Lower leg skin (tissue), 3 donors: ENCODE measurements at regions not wholly inside any gene's neighbourhood (a gene's known extent, or its start where the extent isn't known, plus 50 kb on each side); places are given as distances from the start of the nearest gene placed in this dataset.

Experiments used
- CTCF ChIP-seq, 3 donors: fragments of 450-650 bp; IDR thresholded peaks; one replicate each; pipeline ENCODE4 v1.5.1; 2016; ENCODE audit warnings: antibody characterized with exemption in 3 of 3, mild to moderate bottlenecking in 3 of 3, moderate library complexity in 2 of 3
- POLR2A ChIP-seq, 2 donors: fragments of 450-650 bp; IDR thresholded peaks; one replicate each; pipeline ENCODE4 v1.6.1; 2016 to 2017; ENCODE audit warnings: antibody characterized with exemption in 2 of 2, mild to moderate bottlenecking in 1 of 2, moderate library complexity in 1 of 2

DNA sequence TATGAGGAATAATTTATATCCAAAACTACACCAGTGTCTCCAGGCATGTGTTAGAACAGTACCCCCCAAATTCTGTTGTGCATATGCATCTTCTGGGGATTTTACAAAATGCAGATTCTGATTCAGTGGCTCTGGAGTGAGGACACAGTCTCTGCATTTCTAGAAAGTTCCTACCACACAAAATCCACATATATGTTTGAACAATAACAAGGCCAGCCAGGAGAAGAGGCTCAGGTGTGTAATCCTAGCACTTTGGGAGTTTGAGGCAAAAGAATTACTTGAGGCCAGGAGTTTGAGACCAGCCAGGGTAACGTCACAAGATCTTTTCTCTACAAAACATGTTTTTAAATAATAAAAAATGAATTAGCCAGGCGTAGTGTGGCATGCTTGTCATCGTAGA, 84.9 kb downstream of the ZNF280B start:
- TF ChIP-seq POLR2A (IDR thresholded peaks at IDR 0.05) (no peak), CTCF (IDR thresholded peaks at IDR 0.05) (no peak)
